Type B pancreatic cell (in vitro differentiated cells): ENCODE measurements at regions not wholly inside any gene's neighbourhood (a gene's known extent, or its start where the extent isn't known, plus 50 kb on each side); places are given as distances from the start of the nearest gene placed in this dataset.

Source experiments
- DNase-seq: peaks from one replicate; pipeline ENCODE4 v3.0.0; 2021; ENCODE audit warnings: mixed read lengths; ENCODE audit not compliant: unreplicated experiment; ENCODE audit errors: extremely low spot score
- H3K27ac Mint-ChIP-seq: 2 replicates; pipeline ENCODE4 v1.8.0; 2021; ENCODE audit warnings: mild to moderate bottlenecking, mixed read lengths
- H3K27me3 Mint-ChIP-seq: 2 replicates; pipeline ENCODE4 v1.8.0; 2021; ENCODE audit warnings: mixed read lengths
- H3K36me3 Mint-ChIP-seq: 2 replicates; pipeline ENCODE4 v1.8.0; 2021; ENCODE audit warnings: mixed read lengths
- H3K4me1 Mint-ChIP-seq: one replicate; pipeline ENCODE4 v1.8.0; 2021; ENCODE audit warnings: mixed read lengths; ENCODE audit not compliant: unreplicated experiment
- H3K4me3 Mint-ChIP-seq: 2 replicates; pipeline ENCODE4 v1.8.0; 2021; ENCODE audit warnings: mild to moderate bottlenecking, mixed read lengths
- H3K9me3 Mint-ChIP-seq: 2 replicates; pipeline ENCODE4 v1.8.0; 2021; ENCODE audit warnings: mixed read lengths
- CTCF ChIP-seq: fragments of 200-600 bp; sonication (generic); conservative IDR thresholded peaks from 2 replicates; pipeline ENCODE4 v1.5.0; 2021; ENCODE audit warnings: antibody characterized with exemption, mild to moderate bottlenecking

GRCh38 chr4:135210341-135210740 is 1008.8 kb upstream of the PABPC4L start:
- no peaks in the 10 kb centered on the region for H3K27me3 Mint-ChIP-seq
- no peak for DNase-seq
- H3K9me3 Mint-ChIP-seq, result no peaks in the 10 kb centered on the region
- H3K27ac Mint-ChIP-seq, result no peak overlapping the region
- no peaks in the 10 kb centered on the region for H3K4me1 Mint-ChIP-seq
- TF ChIP-seq CTCF, result no peak
- no peaks in the 10 kb centered on the region for H3K36me3 Mint-ChIP-seq
- no peak overlapping the region for H3K4me3 Mint-ChIP-seq

DNA sequence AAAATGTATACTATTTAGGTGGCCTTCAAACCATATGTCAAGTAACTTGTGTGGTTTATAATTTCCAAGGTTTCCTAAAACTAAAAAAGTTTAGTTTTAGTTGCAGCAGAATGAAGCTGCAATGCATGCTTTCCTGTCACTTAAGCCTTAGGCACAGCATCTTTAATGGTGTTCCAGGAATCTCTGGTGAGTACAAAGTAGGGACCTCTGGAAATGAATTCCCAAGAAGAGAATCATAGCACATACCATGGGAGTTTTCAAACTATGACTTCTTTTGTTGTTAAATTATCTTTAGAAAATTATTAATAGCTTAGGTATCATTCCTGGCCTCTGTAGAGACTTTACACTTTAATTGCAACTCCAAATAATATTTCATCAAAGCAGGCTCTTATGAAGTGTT is 1005.9 kb upstream of the PABPC4L start:
- no peaks in the 10 kb centered on the region for H3K9me3 Mint-ChIP-seq
- no peak overlapping the region for H3K4me3 Mint-ChIP-seq
- no peak overlapping the region for H3K27ac Mint-ChIP-seq
- no peaks in the 10 kb centered on the region for H3K4me1 Mint-ChIP-seq
- TF ChIP-seq CTCF, result no peak
- no peak for DNase-seq
- H3K36me3 Mint-ChIP-seq, result no peaks in the 10 kb centered on the region
- no peaks in the 10 kb centered on the region for H3K27me3 Mint-ChIP-seq

- no peak for DNase-seq
- no peak overlapping the region for H3K27ac Mint-ChIP-seq
- no peaks in the 10 kb centered on the region for H3K4me1 Mint-ChIP-seq
- no peak for TF ChIP-seq CTCF
- H3K27me3 Mint-ChIP-seq, result no peaks in the 10 kb centered on the region
- no peaks in the 10 kb centered on the region for H3K9me3 Mint-ChIP-seq
- H3K36me3 Mint-ChIP-seq, result no peaks in the 10 kb centered on the region
- H3K4me3 Mint-ChIP-seq, result no peak overlapping the region
Measured at GRCh38 chr4:135204311-135204710, 1002.7 kb upstream of the PABPC4L start.

DNA sequence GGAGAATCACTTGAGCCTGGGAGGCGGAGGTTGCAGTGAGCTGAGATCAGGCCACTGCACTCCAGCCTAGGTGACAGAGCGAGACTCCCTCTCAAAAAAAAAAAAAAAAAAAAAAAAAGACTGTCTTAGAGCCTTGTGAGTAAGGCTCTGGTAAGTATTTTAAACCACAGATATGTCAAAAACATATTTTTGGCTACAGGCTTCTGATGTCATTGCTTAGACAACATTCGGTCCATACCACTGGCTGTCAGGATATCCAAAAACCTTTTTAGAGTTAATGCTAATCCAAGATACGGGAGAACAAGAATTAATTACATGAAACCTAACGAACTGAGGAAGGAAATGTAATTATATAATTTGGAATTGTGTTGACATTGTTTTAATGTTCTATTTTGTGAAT is 999.5 kb upstream of the PABPC4L start:
- Mint-ChIP-seq H3K27ac (no peak overlapping the region), H3K27me3 (no peaks in the 10 kb centered on the region), H3K9me3 (no peaks in the 10 kb centered on the region), H3K4me1 (no peaks in the 10 kb centered on the region), H3K36me3 (no peaks in the 10 kb centered on the region), H3K4me3 (no peak overlapping the region)
- no peak for TF ChIP-seq CTCF
- DNase-seq, result no peak

DNA sequence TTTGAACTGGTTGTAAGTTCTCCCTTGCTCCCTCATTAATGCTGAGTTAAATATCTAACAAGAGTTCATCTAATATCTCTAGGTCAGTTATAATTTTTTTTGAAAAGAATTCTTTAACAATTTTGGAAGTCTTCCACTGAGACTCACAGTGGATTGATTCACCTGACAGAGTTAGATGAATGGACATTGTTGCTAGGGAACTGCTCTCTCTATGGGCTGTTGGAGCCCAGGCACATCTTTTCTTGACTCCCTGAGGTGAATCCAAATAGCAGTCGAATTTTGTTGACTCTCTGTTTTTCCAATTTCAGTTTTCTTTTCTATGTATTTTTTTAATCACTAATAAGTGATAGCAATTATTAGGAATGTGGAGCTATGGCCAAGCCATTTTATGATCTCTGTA is 996.1 kb upstream of the PABPC4L start:
- Mint-ChIP-seq H3K27ac (no peak overlapping the region), H3K4me1 (no peaks in the 10 kb centered on the region), H3K9me3 (no peaks in the 10 kb centered on the region), H3K27me3 (no peaks in the 10 kb centered on the region), H3K4me3 (no peak overlapping the region), H3K36me3 (no peaks in the 10 kb centered on the region)
- no peak for DNase-seq
- no peak for TF ChIP-seq CTCF

- Mint-ChIP-seq H3K36me3 (no peaks in the 10 kb centered on the region), H3K4me3 (no peak overlapping the region), H3K27me3 (no peaks in the 10 kb centered on the region), H3K9me3 (no peaks in the 10 kb centered on the region), H3K4me1 (no peaks in the 10 kb centered on the region), H3K27ac (no peak overlapping the region)
- DNase-seq, result no peak
- TF ChIP-seq CTCF, result no peak
Measured at GRCh38 chr4:135194477-135194876, 992.9 kb upstream of the PABPC4L start.
